K562 (cell line): ENCODE measurements at regions not wholly inside any gene's neighbourhood (a gene's known extent, or its start where the extent isn't known, plus 50 kb on each side); places are given as distances from the start of the nearest gene placed in this dataset.

Source experiments
- ATF3 ChIP-seq, 2 experiments: fragments of 450-650 bp in 1 of 2; sonication (generic) in 1 of 2; formaldehyde crosslinking in 1 of 2; IDR thresholded peaks in 1 of 2; conservative IDR thresholded peaks in 1 of 2; 2 replicates each; pipeline versions ENCODE4 v1.6.1 to v1.8.1; 2016 to 2023; ENCODE audit warnings: mild to moderate bottlenecking in 2 of 2, moderate library complexity in 2 of 2, inconsistent platforms in 1 of 2, missing genetic modification reagents in 1 of 2
- CEBPG ChIP-seq, 3 experiments: fragments of 200-800 bp in 1 of 3; sonication (Bioruptor generic) in 1 of 3; sonication (generic) in 1 of 3; formaldehyde crosslinking in 1 of 3; IDR thresholded peaks in 2 of 3; conservative IDR thresholded peaks in 1 of 3; 2 replicates each; pipeline versions ENCODE4 v1.6.1 to v1.8.0; 2016 to 2022; ENCODE audit warnings: missing compliant biosample characterization in 2 of 3, missing genetic modification characterization in 2 of 3, mild to moderate bottlenecking in 1 of 3, missing genetic modification reagents in 1 of 3
- POLR2H ChIP-seq: IDR thresholded peaks from 2 replicates; pipeline ENCODE4 v1.6.1; 2016; ENCODE audit warnings: missing genetic modification characterization, low read depth, mild to moderate bottlenecking, control low read depth, missing compliant biosample characterization, moderate library complexity
- RREB1 ChIP-seq: fragments of 250-450 bp; sonication (Bioruptor Pico); IDR thresholded peaks from 2 replicates; pipeline ENCODE4 v1.4.0; 2020
- TAF9B ChIP-seq: fragments of 450-650 bp; IDR thresholded peaks from 2 replicates; pipeline ENCODE4 v1.6.1; 2018; ENCODE audit warnings: mild to moderate bottlenecking; ENCODE audit not compliant: partially characterized antibody
- TOE1 ChIP-seq, 2 experiments: fragments of 450-650 bp in 1 of 2; sonication (generic) in 1 of 2; formaldehyde crosslinking in 1 of 2; IDR thresholded peaks; 2 replicates each; pipeline versions ENCODE4 v1.7.1 to v1.8.0; 2016 to 2022; ENCODE audit warnings: borderline replicate concordance in 2 of 2, mild to moderate bottlenecking in 2 of 2, antibody characterized with exemption in 1 of 2, inconsistent platforms in 1 of 2, low read depth in 1 of 2, missing genetic modification reagents in 1 of 2, moderate library complexity in 1 of 2
- ZBTB26 ChIP-seq: fragments of 450-650 bp; formaldehyde crosslinking; IDR thresholded peaks from 2 replicates; pipeline ENCODE4 v1.4.0; 2022; ENCODE audit warnings: missing genetic modification characterization
- ZFX ChIP-seq: sonication (generic); formaldehyde crosslinking; IDR thresholded peaks from 2 replicates; pipeline ENCODE4 v1.8.0; 2022; ENCODE audit warnings: mild to moderate bottlenecking, missing genetic modification reagents, moderate library complexity
- ZNF280A ChIP-seq: fragments of 450-650 bp; IDR thresholded peaks from 2 replicates; pipeline ENCODE4 v1.6.1; 2018; ENCODE audit warnings: mild to moderate bottlenecking, low read depth; ENCODE audit not compliant: partially characterized antibody
- ZNF449 ChIP-seq: fragments of 250-450 bp; sonication (Bioruptor Pico); IDR thresholded peaks from 2 replicates; pipeline ENCODE4 v1.8.0; 2022; ENCODE audit warnings: moderate library complexity, mild to moderate bottlenecking, inconsistent platforms
- ZNF699 ChIP-seq: fragments of 250-450 bp; sonication (Bioruptor Pico); IDR thresholded peaks from 2 replicates; pipeline ENCODE4 v1.8.0; 2021; ENCODE audit warnings: mild to moderate bottlenecking, moderate library complexity; ENCODE audit not compliant: insufficient replicate concordance

- TF ChIP-seq POLR2H (tag) (no peak), CEBPG (CRISPR knock-in tag; IDR thresholded peaks at IDR 0.05) (no peak), CEBPG (tag; conservative IDR thresholded peaks at IDR 0.05 in 1 of 2, IDR thresholded peaks at IDR 0.05 in 1 of 2) (no peak), ZNF280A (no peak), TOE1 (IDR thresholded peaks at IDR 0.05; ENCODE audit: borderline replicate concordance) (no peak), TOE1 (CRISPR knock-in tag; IDR thresholded peaks at IDR 0.05; ENCODE audit: borderline replicate concordance, low read depth) (no peak), ZNF699 (no peak), ZNF449 (CRISPR knock-in tag) (no peak), RREB1 (CRISPR knock-in tag) (no peak), ZFX (no peak), ATF3 (IDR thresholded peaks at IDR 0.05) (no peak), ATF3 (CRISPR knock-in tag; conservative IDR thresholded peaks at IDR 0.05) (no peak), ZBTB26 (CRISPR knock-in tag) (no peak), TAF9B (no peak)
These were observed 206.9 kb upstream of the PHYHIPL start (continued) for GRCh38 chr10:58969576-58969975.
